ENCODE measurements at regions not wholly inside any gene's neighbourhood (a gene's known extent, or its start where the extent isn't known, plus 50 kb on each side); places are given as distances from the start of the nearest gene placed in this dataset.
A peak's percentile ranks its signal among the peaks of the same experiment; 100 is the strongest.

DNA sequence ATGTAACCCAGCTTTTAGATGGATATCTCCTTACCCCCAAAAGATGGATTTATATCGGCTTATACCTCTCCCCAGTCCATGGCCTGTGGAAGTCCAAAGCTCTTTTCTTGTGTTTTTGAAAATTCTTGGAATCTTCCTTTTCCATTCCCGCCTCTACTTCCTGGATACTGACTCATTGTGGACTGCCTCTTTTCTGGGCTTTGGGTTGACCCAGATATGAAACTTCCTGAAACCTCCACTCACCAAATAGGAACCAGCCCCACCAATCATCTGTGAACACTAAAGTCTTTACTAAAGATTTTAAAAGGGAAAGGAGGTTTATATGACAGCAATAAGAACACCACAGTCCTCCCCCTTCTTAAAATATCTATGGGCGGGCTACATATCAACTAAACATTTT lies 163.4 kb upstream of the SYN3 start:
- Histone ChIP-seq H3K4me3 (ENCODE audit: low read depth, low read length) (no peak overlapping the region), H3K27me3 (ENCODE audit: control insufficient read depth, insufficient read depth, low read length) (no peaks in the 10 kb centered on the region), H3K36me3 (ENCODE audit: control insufficient read depth, insufficient read depth, low read length) (no peaks in the 10 kb centered on the region)
- no peak for TF ChIP-seq CTCF (IDR thresholded peaks at IDR 0.05; ENCODE audit: insufficient read depth, low read length, poor library complexity, severe bottlenecking)
- DNase-seq (ENCODE audit: low read depth): no peak

DNA sequence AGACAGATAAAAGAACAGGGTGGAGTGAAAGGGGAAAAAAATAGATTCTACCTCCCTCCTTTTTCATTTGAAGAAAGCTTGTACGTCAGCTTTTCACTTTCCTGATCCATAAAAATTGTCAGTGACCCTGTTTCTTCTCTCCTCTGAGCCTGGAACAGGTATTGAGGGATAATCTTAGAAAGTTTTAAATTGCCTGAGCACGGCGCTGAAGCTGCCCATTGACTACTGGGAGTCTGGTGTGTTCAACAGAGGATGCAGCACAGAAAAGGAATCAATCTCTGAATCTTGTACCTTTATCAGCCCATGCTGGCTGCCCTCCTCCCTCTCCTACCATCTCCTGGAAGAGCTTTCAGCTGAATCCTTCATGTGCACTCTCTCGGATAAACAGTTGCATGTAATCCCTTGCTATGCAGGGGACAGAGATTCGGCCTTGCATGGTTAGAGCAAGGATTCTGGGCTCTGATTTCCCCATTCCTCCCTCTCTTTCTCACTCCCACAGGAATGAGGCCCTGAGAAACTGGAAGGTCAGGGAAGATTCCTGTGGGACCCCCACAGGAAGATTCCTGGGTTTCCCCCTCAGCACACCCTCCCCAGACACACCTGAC lies 162.4 kb upstream of the SYN3 start:
- H3K4me3 ChIP-seq (ENCODE audit: low read depth, low read length): no peak overlapping the region

GRCh38 chr22:33219648-33220384 lies 161.6 kb upstream of the SYN3 start:
- TF ChIP-seq CTCF (IDR thresholded peaks at IDR 0.05; ENCODE audit: insufficient read depth, low read length, poor library complexity, severe bottlenecking): no peak
- DNase-seq (ENCODE audit: low read depth): no peak
- Histone ChIP-seq H3K27me3 (ENCODE audit: control insufficient read depth, insufficient read depth, low read length) (no peaks in the 10 kb centered on the region), H3K4me3 (ENCODE audit: low read depth, low read length) (no peak overlapping the region), H3K36me3 (ENCODE audit: control insufficient read depth, insufficient read depth, low read length) (no peaks in the 10 kb centered on the region)

More for the DNA sequence above, 162.4 kb upstream of the SYN3 start:
- DNase-seq (ENCODE audit: low read depth): no peak
- Histone ChIP-seq H3K36me3 (ENCODE audit: control insufficient read depth, insufficient read depth, low read length) (no peaks in the 10 kb centered on the region), H3K27me3 (ENCODE audit: control insufficient read depth, insufficient read depth, low read length) (no peaks in the 10 kb centered on the region)
- TF ChIP-seq CTCF (IDR thresholded peaks at IDR 0.05; ENCODE audit: insufficient read depth, low read length, poor library complexity, severe bottlenecking): no peak

GRCh38 chr22:33213383-33214075 lies 155.3 kb upstream of the SYN3 start:
- no peak for DNase-seq (ENCODE audit: low read depth)
- TF ChIP-seq CTCF (IDR thresholded peaks at IDR 0.05; ENCODE audit: insufficient read depth, low read length, poor library complexity, severe bottlenecking): no peak
- Histone ChIP-seq H3K4me3 (ENCODE audit: low read depth, low read length) (no peak overlapping the region), H3K36me3 (ENCODE audit: control insufficient read depth, insufficient read depth, low read length) (no peaks in the 10 kb centered on the region), H3K27me3 (ENCODE audit: control insufficient read depth, insufficient read depth, low read length) (no peaks in the 10 kb centered on the region)

GRCh38 chr22:33209930-33210784 lies 152.0 kb upstream of the SYN3 start:
- DNase-seq (ENCODE audit: low read depth): no peak

More at GRCh38 chr22:33209930-33210784, 152.0 kb upstream of the SYN3 start:
- peak; percentile 59 for TF ChIP-seq CTCF (IDR thresholded peaks at IDR 0.05; ENCODE audit: insufficient read depth, low read length, poor library complexity, severe bottlenecking)
- Histone ChIP-seq H3K36me3 (ENCODE audit: control insufficient read depth, insufficient read depth, low read length) (no peaks in the 10 kb centered on the region), H3K27me3 (ENCODE audit: control insufficient read depth, insufficient read depth, low read length) (no peaks in the 10 kb centered on the region), H3K4me3 (ENCODE audit: low read depth, low read length) (no peak overlapping the region)

All from kidney epithelial cell (primary cell).